Activated CD4-positive, alpha-beta memory T cell treated with anti-CD3 and anti-CD28 coated beads for 36 hours (primary cell): ENCODE measurements at regions not wholly inside any gene's neighbourhood (a gene's known extent, or its start where the extent isn't known, plus 50 kb on each side); places are given as distances from the start of the nearest gene placed in this dataset.
"Not testable (repeated sequence)": the region's sequence is repeated elsewhere in the genome, so short reads cannot be mapped to it uniquely, and the experiment has no call there.

ENCODE experiments used
- CTCF ChIA-PET: fragments of 350-600 bp; sonication (Branson Sonifier 250); formaldehyde crosslinking; loops from one replicate; lab custom pipeline; 2021; ENCODE audit warnings: antibody characterized with exemption, inconsistent platforms; lab: Charles Lee
- POLR2A ChIA-PET: fragments of 350-600 bp; sonication (Branson Sonifier 250); formaldehyde crosslinking; loops from one replicate; lab custom pipeline; 2021; ENCODE audit warnings: antibody characterized with exemption; lab: Charles Lee
- DNase-seq: peaks from one replicate; pipeline ENCODE4 v3.0.0-alpha.2; 2020
- H3K27ac Mint-ChIP-seq: one replicate; pipeline ENCODE4 v1.8.0; 2021; ENCODE audit warnings: mixed read lengths
- H3K27me3 Mint-ChIP-seq: one replicate; pipeline ENCODE4 v1.8.0; 2021; ENCODE audit warnings: mixed read lengths
- H3K36me3 Mint-ChIP-seq: one replicate; pipeline ENCODE4 v1.8.0; 2021; ENCODE audit warnings: mixed read lengths
- H3K4me1 Mint-ChIP-seq: one replicate; pipeline ENCODE4 v1.8.0; 2021; ENCODE audit warnings: low read depth, mixed read lengths
- H3K4me3 Mint-ChIP-seq: one replicate; pipeline ENCODE4 v1.8.0; 2021; ENCODE audit warnings: mild to moderate bottlenecking, mixed read lengths
- H3K9me3 Mint-ChIP-seq: one replicate; pipeline ENCODE4 v1.8.0; 2021; ENCODE audit warnings: mixed read lengths
- intact Hi-C: fragments of 100-400 bp; cut with micrococcal nuclease; formaldehyde crosslinking; loops from one replicate; pipeline ENCODE4 v1.15.1; 2023

GRCh38 chr13:56706485-56706884 is 434.2 kb upstream of the PRR20A start:
- CTCF ChIA-PET = no interaction called here
- H3K27me3 Mint-ChIP-seq = no peaks in the 10 kb centered on the region
- DNase-seq = no peak

GRCh38 chr13:56713656-56714055 is 427.1 kb upstream of the PRR20A start:
- ChIA-PET CTCF (no interaction called here), POLR2A (no interaction called here)
- H3K36me3 Mint-ChIP-seq = no peaks in the 10 kb centered on the region
- no peak overlapping the region for H3K4me3 Mint-ChIP-seq
- peaks cover 12% of the 10 kb centered on the region for H3K9me3 Mint-ChIP-seq
- no peak overlapping the region for H3K27ac Mint-ChIP-seq
- H3K27me3 Mint-ChIP-seq = no peaks in the 10 kb centered on the region
- intact Hi-C loops = no loop called here
- no peak for DNase-seq
- H3K4me1 Mint-ChIP-seq = no peaks in the 10 kb centered on the region

More at GRCh38 chr13:56706485-56706884, 434.2 kb upstream of the PRR20A start:
- intact Hi-C loops = no loop called here
- H3K36me3 Mint-ChIP-seq = no peaks in the 10 kb centered on the region
- no peak overlapping the region for H3K27ac Mint-ChIP-seq
- no peak overlapping the region for H3K4me3 Mint-ChIP-seq
- H3K4me1 Mint-ChIP-seq = no peaks in the 10 kb centered on the region
- POLR2A ChIA-PET = no interaction called here
- peaks cover 2% of the 10 kb centered on the region for H3K9me3 Mint-ChIP-seq

DNA sequence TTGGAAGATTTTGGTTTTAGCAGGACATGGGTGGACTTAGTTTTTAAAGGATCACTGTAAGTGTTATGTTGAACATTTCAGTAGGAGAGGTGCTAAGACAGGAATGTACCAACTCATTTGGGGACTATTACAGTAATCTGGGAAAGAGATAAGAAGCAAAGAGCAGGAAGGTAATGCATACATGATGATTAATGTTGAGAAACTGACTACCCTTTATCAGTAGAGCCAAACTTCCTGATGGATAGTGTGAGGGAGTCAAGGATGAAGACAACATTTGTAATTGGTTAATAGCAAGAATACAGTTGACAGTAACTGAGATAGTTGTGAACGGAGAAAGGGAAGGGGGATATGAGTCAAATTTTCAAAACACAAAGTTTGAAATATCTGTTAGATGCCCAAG is 421.9 kb upstream of the PRR20A start:
- Mint-ChIP-seq H3K4me3 (no peak overlapping the region), H3K4me1 (no peaks in the 10 kb centered on the region), H3K36me3 (no peaks in the 10 kb centered on the region), H3K27me3 (no peaks in the 10 kb centered on the region), H3K27ac (no peak overlapping the region), H3K9me3 (peaks cover 13% of the 10 kb centered on the region)
- POLR2A ChIA-PET = no interaction called here
- DNase-seq = no peak
- intact Hi-C loops = no loop called here
- CTCF ChIA-PET = no interaction called here

DNA sequence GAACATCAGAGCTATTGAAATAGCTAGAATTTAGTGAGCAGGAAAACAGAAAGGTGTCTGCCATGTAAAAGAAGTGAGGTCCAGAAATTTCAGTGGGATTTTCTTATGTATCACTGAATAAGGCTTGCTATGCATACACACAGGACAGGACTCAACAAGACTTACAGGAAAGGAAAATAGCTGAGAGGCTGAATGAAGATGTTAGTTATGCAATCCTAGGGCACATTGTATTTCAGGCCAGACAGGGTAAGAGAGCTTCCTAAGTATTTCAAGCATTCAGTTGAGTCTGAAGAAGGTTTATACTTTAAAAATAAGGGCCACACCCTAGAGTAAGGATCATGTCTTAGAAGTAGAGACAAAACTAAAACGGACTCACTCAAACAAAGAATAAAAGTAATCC is 419.9 kb upstream of the PRR20A start:
- H3K27ac Mint-ChIP-seq = no peak overlapping the region
- DNase-seq = no peak
- H3K9me3 Mint-ChIP-seq = peaks cover 10% of the 10 kb centered on the region
- intact Hi-C loops = no loop called here
- H3K4me1 Mint-ChIP-seq = no peaks in the 10 kb centered on the region
- no peaks in the 10 kb centered on the region for H3K27me3 Mint-ChIP-seq
- H3K4me3 Mint-ChIP-seq = no peak overlapping the region
- CTCF ChIA-PET = no interaction called here
- POLR2A ChIA-PET = no interaction called here
- no peaks in the 10 kb centered on the region for H3K36me3 Mint-ChIP-seq

- ChIA-PET CTCF (no interaction called here), POLR2A (no interaction called here)
- Mint-ChIP-seq H3K4me1 (no peaks in the 10 kb centered on the region), H3K27me3 (no peaks in the 10 kb centered on the region), H3K4me3 (no peak overlapping the region), H3K9me3 (peaks cover 17% of the 10 kb centered on the region), H3K36me3 (no peaks in the 10 kb centered on the region), H3K27ac (no peak overlapping the region)
- intact Hi-C loops = no loop called here
- DNase-seq = no peak
Observed at GRCh38 chr13:56735537-56735942, 405.2 kb upstream of the PRR20A start.

- Mint-ChIP-seq H3K27me3 (no peaks in the 10 kb centered on the region), H3K36me3 (no peaks in the 10 kb centered on the region), H3K4me1 (no peaks in the 10 kb centered on the region), H3K9me3 (peaks cover 17% of the 10 kb centered on the region), H3K4me3 (no peak overlapping the region), H3K27ac (no peak overlapping the region)
- intact Hi-C loops = no loop called here
- no peak for DNase-seq
- ChIA-PET POLR2A (no interaction called here), CTCF (no interaction called here)
Observed at GRCh38 chr13:56736966-56737365, 403.8 kb upstream of the PRR20A start.

DNA sequence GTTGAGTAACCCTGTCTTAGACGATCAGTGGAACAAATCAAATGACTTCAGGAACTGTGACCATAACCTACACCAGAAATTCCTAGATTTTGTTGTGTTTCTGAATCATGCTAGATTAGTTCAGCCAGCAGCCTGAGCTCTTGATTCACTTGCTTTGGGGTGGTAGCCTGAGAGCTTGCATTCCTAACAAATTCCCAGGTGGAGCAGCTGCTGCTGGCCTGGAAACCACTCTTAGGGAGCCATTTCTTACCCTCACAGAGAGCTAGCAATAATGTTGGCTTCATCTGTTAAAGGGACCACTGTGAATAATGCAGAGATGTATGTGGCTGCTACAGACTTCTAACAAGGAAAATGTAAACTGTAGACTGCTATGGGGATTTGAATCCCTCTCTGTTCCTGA is 388.1 kb upstream of the PRR20A start:
- peaks cover 13% of the 10 kb centered on the region for H3K9me3 Mint-ChIP-seq
- H3K27ac Mint-ChIP-seq = no peak overlapping the region
- intact Hi-C loops = no loop called here
- no peaks in the 10 kb centered on the region for H3K4me1 Mint-ChIP-seq
- POLR2A ChIA-PET = no interaction called here
- H3K27me3 Mint-ChIP-seq = no peaks in the 10 kb centered on the region
- no peak for DNase-seq
- H3K36me3 Mint-ChIP-seq = no peaks in the 10 kb centered on the region
- CTCF ChIA-PET = interaction anchor here (1.0 kb wide), 1 partner anchor 10 kb away, joined by 3 read pairs; no protein-coding TSS in a partner anchor
- no peak overlapping the region for H3K4me3 Mint-ChIP-seq

- Mint-ChIP-seq H3K4me1 (no peaks in the 10 kb centered on the region), H3K4me3 (no peak overlapping the region), H3K9me3 (peaks cover 15% of the 10 kb centered on the region), H3K27me3 (no peaks in the 10 kb centered on the region), H3K27ac (no peak overlapping the region), H3K36me3 (no peaks in the 10 kb centered on the region)
- ChIA-PET CTCF (no interaction called here), POLR2A (no interaction called here)
- no peak for DNase-seq
- intact Hi-C loops = no loop called here
Observed at GRCh38 chr13:56755181-56755935, 385.4 kb upstream of the PRR20A start.

- H3K27ac Mint-ChIP-seq, CTCF ChIA-PET, H3K4me3 Mint-ChIP-seq, H3K27me3 Mint-ChIP-seq, H3K36me3 Mint-ChIP-seq, H3K4me1 Mint-ChIP-seq, POLR2A ChIA-PET, intact Hi-C loops, DNase-seq: not testable (repeated sequence)
- H3K9me3 Mint-ChIP-seq = peaks cover 40% of the 10 kb centered on the region
Observed at GRCh38 chr13:56763333-56763732, 377.4 kb upstream of the PRR20A start.

DNA sequence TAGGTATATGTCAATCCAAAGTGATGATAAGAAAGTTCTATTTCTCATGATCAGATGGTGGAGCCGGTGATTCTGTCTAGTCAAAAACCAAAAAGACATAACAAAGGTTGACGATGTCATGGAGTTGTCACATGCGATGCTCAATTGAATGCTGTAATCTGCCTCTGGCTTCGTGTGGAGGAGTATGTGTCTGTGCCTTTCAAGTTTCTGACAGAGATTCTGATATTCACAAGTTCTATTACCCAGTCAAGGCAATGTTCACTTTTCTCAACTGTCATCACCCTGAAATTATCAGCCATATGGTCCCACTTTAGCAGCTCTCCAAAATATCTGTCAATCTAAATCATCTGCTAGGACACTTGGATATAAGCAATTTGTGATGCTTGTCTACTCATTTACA is 367.6 kb upstream of the PRR20A start:
- CTCF ChIA-PET = no interaction called here
- Mint-ChIP-seq H3K27me3 (no peaks in the 10 kb centered on the region), H3K9me3 (peaks cover 6% of the 10 kb centered on the region), H3K4me3 (no peak overlapping the region), H3K4me1 (no peaks in the 10 kb centered on the region), H3K27ac (no peak overlapping the region), H3K36me3 (no peaks in the 10 kb centered on the region)
- DNase-seq = no peak
- intact Hi-C loops = no loop called here
- POLR2A ChIA-PET = no interaction called here

GRCh38 chr13:56789527-56789926 is 351.2 kb upstream of the PRR20A start:
- Mint-ChIP-seq H3K27ac (no peak overlapping the region), H3K4me3 (no peak overlapping the region), H3K4me1 (no peaks in the 10 kb centered on the region), H3K9me3 (no peaks in the 10 kb centered on the region), H3K27me3 (no peaks in the 10 kb centered on the region), H3K36me3 (no peaks in the 10 kb centered on the region)
- intact Hi-C loops = no loop called here
- no peak for DNase-seq
- ChIA-PET CTCF (no interaction called here), POLR2A (no interaction called here)

- no peaks in the 10 kb centered on the region for H3K36me3 Mint-ChIP-seq
- POLR2A ChIA-PET = no interaction called here
- CTCF ChIA-PET = no interaction called here
- no peaks in the 10 kb centered on the region for H3K4me1 Mint-ChIP-seq
- DNase-seq = no peak
- intact Hi-C loops = no loop called here
- peaks cover 22% of the 10 kb centered on the region for H3K9me3 Mint-ChIP-seq
- no peak overlapping the region for H3K4me3 Mint-ChIP-seq
- no peaks in the 10 kb centered on the region for H3K27me3 Mint-ChIP-seq
- H3K27ac Mint-ChIP-seq = no peak overlapping the region
Observed at GRCh38 chr13:56837161-56837560, 303.6 kb upstream of the PRR20A start.

- peaks cover under 1% of the 10 kb centered on the region for H3K9me3 Mint-ChIP-seq
- CTCF ChIA-PET = no interaction called here
Observed at GRCh38 chr13:56850852-56851251, 289.9 kb upstream of the PRR20A start.

More at GRCh38 chr13:56850852-56851251, 289.9 kb upstream of the PRR20A start:
- DNase-seq = no peak
- Mint-ChIP-seq H3K36me3 (no peaks in the 10 kb centered on the region), H3K27me3 (no peaks in the 10 kb centered on the region), H3K27ac (no peak overlapping the region), H3K4me1 (no peaks in the 10 kb centered on the region), H3K4me3 (no peak overlapping the region)
- intact Hi-C loops = no loop called here
- POLR2A ChIA-PET = no interaction called here
